ENCODE measurements at regions not wholly inside any gene's neighbourhood (a gene's known extent, or its start where the extent isn't known, plus 50 kb on each side); places are given as distances from the start of the nearest gene placed in this dataset.

- no peak for DNase-seq
Measured at GRCh38 chr17:33352526-33352925, 59.4 kb upstream of the ASIC2 start.

GRCh38 chr17:33356266-33356665 lies 63.2 kb upstream of the ASIC2 start:
- no peak for DNase-seq

GRCh38 chr17:33363475-33363874 lies 70.4 kb upstream of the ASIC2 start:
- no peak for DNase-seq

GRCh38 chr17:33366960-33367359 lies 73.9 kb upstream of the ASIC2 start:
- DNase-seq, result no peak

- no peak for DNase-seq
Measured at GRCh38 chr17:33369149-33369548, 76.1 kb upstream of the ASIC2 start.

GRCh38 chr17:33369876-33370275 lies 76.8 kb upstream of the ASIC2 start:
- no peak for DNase-seq

GRCh38 chr17:33370401-33370800 lies 77.3 kb upstream of the ASIC2 start:
- DNase-seq, result no peak

- no peak for DNase-seq
Measured at GRCh38 chr17:33371377-33371776, 78.3 kb upstream of the ASIC2 start.

- no peak for DNase-seq
Measured at GRCh38 chr17:33373273-33373672, 80.2 kb upstream of the ASIC2 start.

GRCh38 chr17:33375103-33375502 lies 82.0 kb upstream of the ASIC2 start:
- no peak for DNase-seq

GRCh38 chr17:33375783-33376182 lies 82.7 kb upstream of the ASIC2 start:
- no peak for DNase-seq

GRCh38 chr17:33377837-33378595 lies 84.9 kb upstream of the ASIC2 start:
- no peak for DNase-seq

GRCh38 chr17:33381201-33381600 lies 88.1 kb upstream of the ASIC2 start:
- DNase-seq, result no peak

GRCh38 chr17:33383488-33384023 lies 90.5 kb upstream of the ASIC2 start:
- DNase-seq, result no peak

GRCh38 chr17:33385133-33385532 lies 92.0 kb upstream of the ASIC2 start:
- DNase-seq, result no peak

GRCh38 chr17:33385713-33386112 lies 92.6 kb upstream of the ASIC2 start:
- no peak for DNase-seq

- no peak for DNase-seq
Measured at GRCh38 chr17:33387406-33387805, 94.3 kb upstream of the ASIC2 start.

GRCh38 chr17:33389504-33390135 lies 96.5 kb upstream of the ASIC2 start:
- DNase-seq, result no peak

GRCh38 chr17:33390479-33391176 lies 97.5 kb upstream of the ASIC2 start:
- no peak for DNase-seq

GRCh38 chr17:33396818-33397217 lies 103.7 kb upstream of the ASIC2 start:
- DNase-seq, result no peak

- DNase-seq, result no peak
Measured at GRCh38 chr17:33398386-33398785, 105.3 kb upstream of the ASIC2 start.

GRCh38 chr17:33401249-33401648 lies 108.2 kb upstream of the ASIC2 start:
- DNase-seq, result no peak

- no peak for DNase-seq
Measured at GRCh38 chr17:33403194-33403593, 110.1 kb upstream of the ASIC2 start.

All from left kidney (tissue), 1 donor.